HG02763 (cell line): ENCODE measurements at regions not wholly inside any gene's neighbourhood (a gene's known extent, or its start where the extent isn't known, plus 50 kb on each side); places are given as distances from the start of the nearest gene placed in this dataset.
"Not testable (repeated sequence)": the region's sequence is repeated elsewhere in the genome, so short reads cannot be mapped to it uniquely, and the experiment has no call there.

Source experiments
- ATAC-seq: cut with Tn5 transposase; IDR thresholded peaks from one replicate; pipeline ENCODE4 v1.9.1; 2021; ENCODE audit warnings: mild to moderate bottlenecking, moderate library complexity; ENCODE audit not compliant: unreplicated experiment

DNA sequence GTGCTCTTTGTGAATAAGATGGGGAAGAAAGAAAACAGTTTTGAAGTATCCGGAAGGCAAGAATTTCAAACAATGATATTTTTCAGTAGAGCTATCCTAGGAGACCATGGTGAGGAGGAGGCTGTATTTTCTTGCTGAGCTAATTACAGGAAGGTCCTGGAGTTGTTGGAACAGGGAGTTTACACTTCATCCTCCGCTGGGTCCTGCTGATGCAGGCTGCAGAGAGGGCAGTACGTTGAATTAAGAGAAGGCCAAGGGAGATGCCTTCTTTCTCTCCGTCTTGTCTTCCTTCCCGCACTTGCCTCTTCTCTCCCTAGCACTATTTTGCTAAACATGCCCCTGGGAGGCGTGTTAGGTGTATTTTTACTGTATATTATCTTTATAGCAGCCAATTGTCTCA lies 60.0 kb upstream of the EDAR start:
- ATAC-seq = no peak

- ATAC-seq = no peak
Measured at GRCh38 chr2:109048163-109048562, 59.1 kb upstream of the EDAR start.

DNA sequence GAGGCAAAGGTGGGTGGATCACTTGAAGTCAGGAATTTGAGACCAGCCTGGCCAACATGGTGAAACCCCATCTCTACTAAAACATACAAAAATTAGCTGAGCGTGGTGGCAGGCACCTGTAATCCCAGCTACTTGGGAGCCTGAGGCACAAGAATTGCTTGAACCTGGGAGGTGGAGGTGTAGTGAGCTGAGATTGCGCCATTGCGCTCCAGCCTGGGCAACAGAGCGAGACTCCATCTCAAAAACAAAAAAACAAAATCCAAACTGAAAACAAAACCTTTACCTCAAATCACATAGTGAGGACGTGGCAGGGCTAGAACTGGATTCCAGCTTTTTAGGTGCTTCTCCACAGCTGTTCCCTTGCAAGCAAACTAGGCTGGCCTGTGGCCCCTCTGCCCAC lies 58.5 kb upstream of the EDAR start:
- not testable (repeated sequence) for ATAC-seq

DNA sequence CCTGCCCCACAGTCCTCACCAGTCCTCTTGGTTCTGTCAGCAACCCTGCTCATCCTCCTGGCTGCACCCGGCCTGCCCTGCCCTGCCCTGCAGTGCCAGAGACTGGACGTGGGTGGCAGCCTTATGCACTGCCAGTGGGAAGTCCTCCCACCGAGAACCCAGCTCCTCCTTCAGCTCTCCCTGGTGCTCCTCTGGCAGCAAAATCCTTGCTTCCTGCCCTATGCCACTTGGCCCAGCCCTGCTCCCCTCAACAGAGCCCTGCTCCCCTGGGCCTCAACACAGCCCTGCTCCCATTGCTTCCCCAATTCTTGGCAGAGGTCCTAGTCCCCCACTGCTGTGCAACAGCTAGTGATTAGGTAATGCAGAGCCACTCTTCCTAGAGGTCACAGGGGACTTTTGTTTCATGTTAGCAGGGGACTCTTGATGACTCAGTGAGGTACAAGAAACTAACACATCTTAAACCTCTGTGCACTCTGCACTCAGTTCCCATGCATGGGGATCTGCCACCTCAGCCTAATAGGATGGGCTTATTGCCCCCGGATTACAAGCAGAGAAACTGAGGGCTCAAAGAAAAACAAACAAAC lies 58.0 kb upstream of the EDAR start:
- peak; percentile 67 for ATAC-seq

GRCh38 chr2:109045505-109045904 lies 56.5 kb upstream of the EDAR start:
- ATAC-seq = no peak

GRCh38 chr2:109038992-109039391 lies 50.0 kb upstream of the EDAR start:
- ATAC-seq = no peak
